K562 (cell line): ENCODE measurements at regions not wholly inside any gene's neighbourhood (a gene's known extent, or its start where the extent isn't known, plus 50 kb on each side); places are given as distances from the start of the nearest gene placed in this dataset.
"Not testable (repeated sequence)": the region's sequence is repeated elsewhere in the genome, so short reads cannot be mapped to it uniquely, and the experiment has no call there.

Source experiments
- ATAC-seq: fragments of 200-7000 bp; cut with Tn5 transposase; 3 replicates; pipeline ENCODE4 v1.9.1; 2020; ENCODE audit warnings: moderate library complexity
- BruUV-seq: library from RNA; stranded (reverse); fragments of 400-500 nt; replicated peaks from 2 replicates; lab custom pipeline; 2021; lab: Mats Ljungman, UMichigan
- CTCF ChIA-PET: fragments of 300-600 bp; formaldehyde crosslinking; extraction: SDS; loops from one replicate; lab custom pipeline; 2021; ENCODE audit warnings: low intra/inter-chr PET ratio; lab: Yijun Ruan, JAX
- POLR2A ChIA-PET: fragments of 300-600, 350-650 bp; sonication (Branson Sonifier 250); formaldehyde crosslinking; extraction: SDS; loops from one replicate; lab custom pipeline; 2021; ENCODE audit warnings: antibody characterized with exemption, inconsistent platforms; lab: Yijun Ruan, JAX
- DNase-seq, 4 experiments: peaks; one replicate each; pipeline versions ENCODE4 v3.0.0 to v3.0.0-alpha.2; 2011 to 2018; ENCODE audit warnings: low spot score in 3 of 4, mixed read lengths in 3 of 4; ENCODE audit errors: extremely low read depth in 1 of 4
- FAIRE-seq: peaks from 2 replicates; lab custom pipeline; 2011; peaks lifted over from hg19 to GRCh38; lab: Jason Lieb, UNC
- H2AFZ ChIP-seq: 2 replicates; pipeline ENCODE4 v1.6.0; 2011; ENCODE audit warnings: low read depth, low read length, control low read depth, inconsistent platforms
- H3K27ac ChIP-seq: fragments of 200-600 bp; 3 replicates; pipeline ENCODE4 v1.8.0; 2011; ENCODE audit warnings: low read depth, mild to moderate bottlenecking, control low read depth, inconsistent platforms, low read length, moderate library complexity, mixed read lengths; ENCODE audit errors: extremely low read depth
- H3K27me3 ChIP-seq, 2 experiments: fragments of 300-600 bp in 1 of 2; 2 replicates in 1 of 2; 3 replicates in 1 of 2; pipeline versions ENCODE4 v1.6.0 to v1.8.0; 2011; ENCODE audit warnings: inconsistent platforms in 2 of 2, low read length in 2 of 2, mild to moderate bottlenecking in 1 of 2, mixed read lengths in 1 of 2, moderate library complexity in 1 of 2; ENCODE audit not compliant: control insufficient read depth in 2 of 2, insufficient read depth in 2 of 2
- H3K36me3 ChIP-seq: fragments of 300-600 bp; 3 replicates; pipeline ENCODE4 v1.8.0; 2011; ENCODE audit warnings: mild to moderate bottlenecking, low read length, inconsistent platforms; ENCODE audit not compliant: control insufficient read depth, insufficient read depth
- H3K4me1 ChIP-seq, 2 experiments: fragments of 200-600 bp in 1 of 2; replicated peaks in 1 of 2; 2 replicates in 1 of 2; 3 replicates in 1 of 2; pipeline versions ENCODE4 v1.5.1 to v1.8.0; 2011; ENCODE audit warnings: inconsistent platforms in 2 of 2, low read length in 2 of 2, mild to moderate bottlenecking in 1 of 2, mixed read lengths in 1 of 2, moderate library complexity in 1 of 2; ENCODE audit not compliant: control insufficient read depth in 2 of 2, insufficient read depth in 2 of 2
- H3K4me2 ChIP-seq: 2 replicates; pipeline ENCODE4 v1.6.1; 2011; ENCODE audit warnings: low read length, control low read depth, inconsistent platforms, mixed read lengths; ENCODE audit not compliant: insufficient read depth
- H3K4me3 ChIP-seq: fragments of 200-600 bp; sonication (generic), shearing (Covaris generic); 2 replicates; pipeline ENCODE4 v1.5.1; 2016; ENCODE audit warnings: control low read depth, inconsistent platforms
- H3K79me2 ChIP-seq: fragments of 200-600 bp; 3 replicates; pipeline ENCODE4 v1.8.0; 2011; ENCODE audit warnings: low read length, inconsistent platforms; ENCODE audit not compliant: control insufficient read depth, insufficient read depth
- H3K9ac ChIP-seq, 2 experiments: 2 replicates each; pipeline versions ENCODE4 v1.6.0 to v1.6.1; 2011; ENCODE audit warnings: low read depth in 2 of 2, low read length in 2 of 2, control low read depth in 1 of 2, inconsistent platforms in 1 of 2, mild to moderate bottlenecking in 1 of 2, mixed read lengths in 1 of 2; ENCODE audit not compliant: insufficient read depth in 1 of 2
- H3K9me1 ChIP-seq: one replicate; pipeline ENCODE4 v1.6.0; 2011; ENCODE audit warnings: inconsistent platforms, mild to moderate bottlenecking, low read length, moderate library complexity; ENCODE audit not compliant: control insufficient read depth, insufficient read depth
- H3K9me3 ChIP-seq: replicated peaks from 2 replicates; pipeline ENCODE4 v1.5.1; 2011; ENCODE audit warnings: low read depth, low read length, inconsistent platforms; ENCODE audit not compliant: control insufficient read depth, insufficient read depth
- H4K20me1 ChIP-seq: replicated peaks from 2 replicates; pipeline ENCODE4 v1.6.1; 2011; ENCODE audit warnings: low read length, inconsistent platforms, mixed read lengths; ENCODE audit not compliant: control insufficient read depth, insufficient read depth
- ESRRA ChIP-seq: fragments of 450-650 bp; IDR thresholded peaks from 2 replicates; pipeline ENCODE4 v1.6.1; 2014; ENCODE audit warnings: low read depth, mild to moderate bottlenecking, moderate library complexity, borderline replicate concordance
- FOSL1 ChIP-seq: fragments of 200-800 bp; sonication (Bioruptor generic); conservative IDR thresholded peaks from 2 replicates; pipeline ENCODE4 v1.6.1; 2016; ENCODE audit warnings: missing genetic modification characterization, missing compliant biosample characterization
- FOXA1 ChIP-seq: fragments of 450-650 bp; IDR thresholded peaks from 2 replicates; pipeline ENCODE4 v1.6.1; 2016; ENCODE audit warnings: mild to moderate bottlenecking, borderline replicate concordance
- NR2C2 ChIP-seq, 2 experiments: fragments of 200-800 bp in 1 of 2; sonication (Bioruptor generic) in 1 of 2; sonication (generic) in 1 of 2; formaldehyde crosslinking in 1 of 2; IDR thresholded peaks; 2 replicates each; pipeline versions ENCODE4 v1.6.1 to v1.8.0; 2016 to 2022; ENCODE audit warnings: mild to moderate bottlenecking in 1 of 2, missing compliant biosample characterization in 1 of 2, missing genetic modification characterization in 1 of 2, missing genetic modification reagents in 1 of 2
- POLR3G ChIP-seq: IDR thresholded peaks from 2 replicates; pipeline ENCODE4 v1.6.1; 2011; ENCODE audit not compliant: insufficient read length, insufficient replicate concordance; ENCODE audit errors: extremely low read depth
- POU5F1 ChIP-seq: fragments of 150-350 bp; IDR thresholded peaks from 2 replicates; pipeline ENCODE4 v1.6.1; 2014; ENCODE audit warnings: borderline replicate concordance, low read length, low read depth, mild to moderate bottlenecking; ENCODE audit not compliant: partially characterized antibody
- PURB ChIP-seq: sonication (generic); formaldehyde crosslinking; IDR thresholded peaks from 2 replicates; pipeline ENCODE4 v1.9.0; 2021; ENCODE audit warnings: low read depth, mild to moderate bottlenecking, missing genetic modification reagents
- RFX1 ChIP-seq: fragments of 450-650 bp; IDR thresholded peaks from 2 replicates; pipeline ENCODE4 v1.6.1; 2016; ENCODE audit warnings: mild to moderate bottlenecking, moderate library complexity
- ZNF324 ChIP-seq: fragments of 250-450 bp; sonication (Bioruptor Pico); IDR thresholded peaks from 2 replicates; pipeline ENCODE4 v1.4.0; 2020; ENCODE audit warnings: mild to moderate bottlenecking
- WGBS: fragments of 100-300 bp; shearing (Covaris generic); methylation state at CpG from one replicate; pipeline ENCODE4 v1.1.6; 2016; ENCODE audit warnings: low coverage, mixed read lengths; ENCODE audit not compliant: insufficient coverage; ENCODE audit errors: missing lambda C conversion rate; 5-methylcytosine and 5-hydroxymethylcytosine counted together
- in situ Hi-C: fragments of 300-500 bp; cut with MboI; formaldehyde crosslinking; loops from 4 replicates; pipeline ENCODE4 v1.15.0; 2018; ENCODE audit warnings: inconsistent platforms, mixed read lengths
- intact Hi-C: fragments of 100-400 bp; cut with micrococcal nuclease; formaldehyde crosslinking; loops from 2 replicates; pipeline ENCODE4 v1.14.2; 2022
- TF ChIP-seq, protein P1 (sequence below): fragments of 450-650 bp; IDR thresholded peaks from 2 replicates; pipeline ENCODE4 v1.6.1; 2016

DNA sequence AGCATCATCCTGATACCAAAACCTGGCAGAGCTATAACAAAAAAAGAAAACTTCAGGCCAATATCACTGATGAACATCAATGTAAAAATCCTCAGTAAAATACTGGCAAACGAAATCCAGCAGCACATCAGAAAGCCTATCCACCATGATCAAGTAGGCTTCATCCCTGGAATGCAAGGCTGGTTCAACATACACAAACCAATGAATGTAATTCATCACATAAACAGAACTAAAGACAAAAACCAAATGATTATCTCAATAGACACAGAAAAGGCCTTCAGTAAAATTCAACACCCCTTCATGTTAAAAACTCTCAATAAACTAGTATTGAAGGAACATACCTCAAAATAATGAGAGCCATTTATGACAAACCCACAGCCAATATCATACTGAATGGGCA, 58.7 kb upstream of the SNRK start:
- not testable (repeated sequence) for H3K79me2 ChIP-seq
- peak; percentile 99 for TF ChIP-seq ZNF324 (CRISPR knock-in tag)
- TF ChIP-seq, all 486 proteins: peak for 1; not testable (repeated sequence) for 485
- POLR2A ChIA-PET, result interaction anchor here (0.6 kb wide), 1 partner anchor 22 kb away, joined by 4 read pairs; no protein-coding TSS in a partner anchor
- H3K27ac ChIP-seq, H3K9ac ChIP-seq, H4K20me1 ChIP-seq, H3K9me1 ChIP-seq, ATAC-seq, H3K9me3 ChIP-seq, H3K4me1 ChIP-seq, H3K36me3 ChIP-seq, H3K4me3 ChIP-seq, H2AFZ ChIP-seq, CTCF ChIA-PET, H3K27me3 ChIP-seq, H3K4me2 ChIP-seq, DNase-seq, FAIRE-seq, BruUV-seq, in situ Hi-C loops: not testable (repeated sequence)
- intact Hi-C loops, result loop anchor here (10.0 kb wide), 1 partner anchor 537 kb away; no protein-coding TSS in a partner anchor
- 0% methylated on average over 1 of the region's 1 CpG for WGBS

DNA sequence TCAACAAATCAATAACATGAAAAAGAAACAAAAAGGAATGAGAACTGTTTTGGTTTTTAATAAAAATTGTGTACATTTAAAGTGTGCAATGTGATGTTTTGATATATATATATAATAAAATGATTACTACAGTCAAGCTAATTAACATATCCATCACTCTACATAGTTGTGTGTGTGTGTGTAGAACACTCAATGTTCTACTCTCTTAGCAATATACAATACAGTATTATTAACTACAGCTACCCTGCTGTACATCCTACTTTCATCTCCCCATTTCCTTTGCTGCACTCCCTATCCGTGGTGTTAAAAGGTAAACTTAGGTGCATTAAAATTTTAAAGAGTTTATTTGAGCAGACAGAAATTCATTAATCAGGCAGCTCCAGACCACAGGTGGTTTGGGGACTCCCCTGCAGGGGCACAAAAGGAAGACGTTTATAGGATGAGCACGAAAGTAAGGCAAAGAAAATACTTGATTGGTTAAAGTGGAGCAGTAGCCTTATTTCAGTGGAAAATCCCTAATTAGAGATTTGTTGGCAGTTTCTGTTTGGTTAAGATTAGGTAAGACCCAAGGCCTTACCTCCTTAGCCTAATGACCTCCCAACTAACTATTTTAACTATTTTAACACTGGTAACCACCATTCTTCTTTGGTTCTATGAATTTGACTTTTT, 61.8 kb upstream of the SNRK start:
- no peaks in the 10 kb centered on the region for H3K79me2 ChIP-seq
- no TSS peak for BruUV-seq
- no peak overlapping the region for H3K4me3 ChIP-seq
- H3K9me1 ChIP-seq, result no peaks in the 10 kb centered on the region
- H3K9ac ChIP-seq, result no peak overlapping the region
- ChIA-PET CTCF (no interaction called here), POLR2A (no interaction called here)
- FAIRE-seq (no peak), DNase-seq (no peak), ATAC-seq (no peak)
- peaks cover 5 to 18% of the 10 kb centered on the region in 2 experiments; a peak in 4 of 5 replicates for H3K27me3 ChIP-seq
- no peaks in the 10 kb centered on the region for H3K4me1 ChIP-seq
- in situ Hi-C loops (no loop called here), intact Hi-C loops (loop anchor here (5.0 to 10.0 kb wide), 3 partner anchors 153 to 540 kb away; no protein-coding TSS in a partner anchor)
- WGBS, result 2% methylated on average over 3 of the region's 3 CpGs
- no peak overlapping the region for H3K4me2 ChIP-seq
- H3K9me3 ChIP-seq, result no peaks in the 10 kb centered on the region
- H3K27ac ChIP-seq, result no peak overlapping the region
- no peaks in the 10 kb centered on the region for H3K36me3 ChIP-seq
- no peaks in the 10 kb centered on the region for H4K20me1 ChIP-seq
- TF ChIP-seq, protein P1, sequence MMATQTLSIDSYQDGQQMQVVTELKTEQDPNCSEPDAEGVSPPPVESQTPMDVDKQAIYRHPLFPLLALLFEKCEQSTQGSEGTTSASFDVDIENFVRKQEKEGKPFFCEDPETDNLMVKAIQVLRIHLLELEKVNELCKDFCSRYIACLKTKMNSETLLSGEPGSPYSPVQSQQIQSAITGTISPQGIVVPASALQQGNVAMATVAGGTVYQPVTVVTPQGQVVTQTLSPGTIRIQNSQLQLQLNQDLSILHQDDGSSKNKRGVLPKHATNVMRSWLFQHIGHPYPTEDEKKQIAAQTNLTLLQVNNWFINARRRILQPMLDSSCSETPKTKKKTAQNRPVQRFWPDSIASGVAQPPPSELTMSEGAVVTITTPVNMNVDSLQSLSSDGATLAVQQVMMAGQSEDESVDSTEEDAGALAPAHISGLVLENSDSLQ, result no peak
- TF ChIP-seq FOXA1 (no peak), NR2C2 (CRISPR knock-in tag; IDR thresholded peaks at IDR 0.05) (no peak), NR2C2 (tag; IDR thresholded peaks at IDR 0.05) (no peak), FOSL1 (tag) (no peak), ESRRA (no peak), RFX1 (no peak), POU5F1 (no peak), PURB (no peak), POLR3G (no peak)
- no peak overlapping the region for H2AFZ ChIP-seq
